H9 (cell line): ENCODE measurements at regions not wholly inside any gene's neighbourhood (a gene's known extent, or its start where the extent isn't known, plus 50 kb on each side); places are given as distances from the start of the nearest gene placed in this dataset.

Source experiments
- DNase-seq: peaks from one replicate; pipeline ENCODE4 v3.0.0-alpha.2; 2017
- H2AFZ ChIP-seq: one replicate; pipeline ENCODE4 v1.6.1; 2013; ENCODE audit warnings: mild to moderate bottlenecking, low read length, control low read depth, moderate library complexity
- H2AK5ac ChIP-seq: 2 replicates; pipeline ENCODE4 v1.6.1; 2013; ENCODE audit warnings: low read length, control low read depth, mixed read lengths; ENCODE audit not compliant: insufficient read length
- H2BK120ac ChIP-seq: one replicate; pipeline ENCODE4 v1.6.1; 2013; ENCODE audit warnings: low read depth, mild to moderate bottlenecking, low read length, control low read depth, inconsistent platforms; ENCODE audit not compliant: poor library complexity, severe bottlenecking
- H2BK12ac ChIP-seq: 2 replicates; pipeline ENCODE4 v1.6.1; 2013; ENCODE audit warnings: low read length, control low read depth, mixed read lengths, low read depth; ENCODE audit not compliant: insufficient read length
- H2BK15ac ChIP-seq: 2 replicates; pipeline ENCODE4 v1.6.1; 2013; ENCODE audit warnings: low read depth, low read length, control low read depth
- H2BK20ac ChIP-seq: one replicate; pipeline ENCODE4 v1.6.1; 2013; ENCODE audit warnings: low read depth, mild to moderate bottlenecking, low read length, control low read depth, inconsistent platforms; ENCODE audit not compliant: poor library complexity, severe bottlenecking
- H2BK5ac ChIP-seq: 2 replicates; pipeline ENCODE4 v1.6.1; 2013; ENCODE audit warnings: low read length, control low read depth, mixed read lengths; ENCODE audit not compliant: insufficient read length
- H3K14ac ChIP-seq: 2 replicates; pipeline ENCODE4 v1.6.1; 2013; ENCODE audit warnings: low read length, control low read depth; ENCODE audit not compliant: insufficient read depth
- H3K18ac ChIP-seq: 2 replicates; pipeline ENCODE4 v1.6.1; 2013; ENCODE audit warnings: low read depth, mild to moderate bottlenecking, mixed read lengths, low read length, control low read depth; ENCODE audit not compliant: insufficient read length
- H3K23ac ChIP-seq: 2 replicates; pipeline ENCODE4 v1.6.1; 2013; ENCODE audit warnings: low read length, control low read depth, mixed read lengths, low read depth; ENCODE audit not compliant: insufficient read length
- H3K23me2 ChIP-seq: 2 replicates; pipeline ENCODE4 v1.6.1; 2013; ENCODE audit warnings: low read depth, mild to moderate bottlenecking, mixed read lengths, low read length, control low read depth; ENCODE audit not compliant: insufficient read length, poor library complexity, severe bottlenecking
- H3K27ac ChIP-seq: 2 replicates; pipeline ENCODE4 v1.5.1; 2013; ENCODE audit warnings: low read length, control low read depth, mixed read lengths, low read depth; ENCODE audit not compliant: insufficient read length
- H3K27me3 ChIP-seq: 2 replicates; pipeline ENCODE4 v1.6.1; 2013; ENCODE audit warnings: low read length, control low read depth, inconsistent platforms; ENCODE audit not compliant: insufficient read depth
- H3K4ac ChIP-seq: 2 replicates; pipeline ENCODE4 v1.6.1; 2013; ENCODE audit warnings: low read depth, mild to moderate bottlenecking, control low read depth, inconsistent platforms, low read length, moderate library complexity
- H3K4me1 ChIP-seq: 2 replicates; pipeline ENCODE4 v1.6.1; 2013; ENCODE audit warnings: low read length, control low read depth, inconsistent platforms; ENCODE audit not compliant: insufficient read depth
- H3K4me2 ChIP-seq: 2 replicates; pipeline ENCODE4 v1.6.1; 2013; ENCODE audit warnings: low read length, control low read depth, mixed read lengths; ENCODE audit not compliant: insufficient read length, insufficient read depth
- H3K56ac ChIP-seq: 2 replicates; pipeline ENCODE4 v1.6.1; 2013; ENCODE audit warnings: low read depth, mild to moderate bottlenecking, mixed read lengths, low read length, control low read depth; ENCODE audit not compliant: insufficient read length
- H3K79me1 ChIP-seq: 2 replicates; pipeline ENCODE4 v1.6.1; 2013; ENCODE audit warnings: low read depth, mild to moderate bottlenecking, moderate library complexity, low read length, control low read depth, inconsistent platforms; ENCODE audit not compliant: insufficient read depth, poor library complexity, severe bottlenecking
- H3K79me2 ChIP-seq: 2 replicates; pipeline ENCODE4 v1.6.1; 2013; ENCODE audit warnings: low read length, control low read depth, inconsistent platforms; ENCODE audit not compliant: insufficient read depth
- H3K9ac ChIP-seq: 2 replicates; pipeline ENCODE4 v1.6.1; 2013; ENCODE audit warnings: low read length, control low read depth, mixed read lengths; ENCODE audit not compliant: insufficient read length; ENCODE audit errors: extremely low read depth
- H3K9me3 ChIP-seq: one replicate; pipeline ENCODE4 v1.6.1; 2013; ENCODE audit warnings: low read depth, low read length, inconsistent platforms; ENCODE audit not compliant: control insufficient read depth
- H3T11ph ChIP-seq: one replicate; pipeline ENCODE4 v1.6.1; 2013; ENCODE audit warnings: mild to moderate bottlenecking, low read length, control low read depth, inconsistent platforms
- H4K20me1 ChIP-seq: one replicate; pipeline ENCODE4 v1.6.1; 2013; ENCODE audit not compliant: control insufficient read depth, insufficient read length, insufficient read depth
- H4K5ac ChIP-seq: 2 replicates; pipeline ENCODE4 v1.6.1; 2013; ENCODE audit warnings: low read depth, mild to moderate bottlenecking, mixed read lengths, low read length, control low read depth; ENCODE audit not compliant: insufficient read length
- H4K8ac ChIP-seq: replicated peaks from 2 replicates; pipeline ENCODE4 v1.6.1; 2013; ENCODE audit warnings: low read length, control low read depth, mixed read lengths, low read depth; ENCODE audit not compliant: insufficient read length
- H4K91ac ChIP-seq: 2 replicates; pipeline ENCODE4 v1.6.1; 2013; ENCODE audit warnings: low read depth, mild to moderate bottlenecking, moderate library complexity, mixed read lengths, low read length, control low read depth; ENCODE audit not compliant: insufficient read length
- H3K27ac Mint-ChIP-seq, 3 experiments: 2 replicates in 2 of 3; 3 replicates in 1 of 3; pipeline ENCODE4 v1.8.0; 2020 to 2021; ENCODE audit warnings: mixed read lengths in 3 of 3, mild to moderate bottlenecking in 1 of 3, moderate library complexity in 1 of 3
- H3K27me3 Mint-ChIP-seq: 2 replicates; pipeline ENCODE4 v1.8.0; 2021; ENCODE audit warnings: low read depth, mild to moderate bottlenecking, moderate library complexity, mixed read lengths
- H3K36me3 Mint-ChIP-seq, 3 experiments: 2 replicates in 2 of 3; 3 replicates in 1 of 3; pipeline ENCODE4 v1.8.0; 2020 to 2021; ENCODE audit warnings: low read depth in 3 of 3, mixed read lengths in 3 of 3; ENCODE audit not compliant: insufficient read depth in 1 of 3
- H3K4me1 Mint-ChIP-seq, 2 experiments: 2 replicates each; pipeline ENCODE4 v1.8.0; 2020; ENCODE audit warnings: mixed read lengths in 2 of 2
- H3K4me3 Mint-ChIP-seq, 2 experiments: 2 replicates in 1 of 2; 3 replicates in 1 of 2; pipeline ENCODE4 v1.8.0; 2020 to 2021; ENCODE audit warnings: mild to moderate bottlenecking in 2 of 2, mixed read lengths in 2 of 2, moderate library complexity in 1 of 2
- H3K9me3 Mint-ChIP-seq, 2 experiments: 2 replicates in 1 of 2; 3 replicates in 1 of 2; pipeline ENCODE4 v1.8.0; 2020; ENCODE audit warnings: mild to moderate bottlenecking in 2 of 2, mixed read lengths in 2 of 2, moderate library complexity in 1 of 2
- TF ChIP-seq, protein P1 (sequence below): fragments of 200-600 bp; sonication (generic); conservative IDR thresholded peaks from 3 replicates; pipeline ENCODE4 v1.8.0; 2021; ENCODE audit warnings: antibody characterized with exemption, mild to moderate bottlenecking

- H3K27me3 Mint-ChIP-seq = no peaks in the 10 kb centered on the region
These were observed 391.3 kb upstream of the FOXG1 start for GRCh38 chr14:28375295-28375694.

More at GRCh38 chr14:28375295-28375694, 391.3 kb upstream of the FOXG1 start:
- H3K9me3 ChIP-seq = no peaks in the 10 kb centered on the region
- no peak overlapping the region for H3K27ac ChIP-seq
- no peak overlapping the region for H3K14ac ChIP-seq
- Mint-ChIP-seq H3K4me3 (no peak overlapping the region), H3K4me1 (no peaks in the 10 kb centered on the region), H3K36me3 (no peaks in the 10 kb centered on the region), H3K9me3 (peaks cover 0 to 9% of the 10 kb centered on the region in 2 experiments; a peak in 1 of 5 replicates), H3K27ac (peak overlapping the region in 1 of 3 experiments; percentile 50; a peak in 1 of 7 replicates)
- no peak overlapping the region for H2BK20ac ChIP-seq
- H4K20me1 ChIP-seq = no peaks in the 10 kb centered on the region
- H3K9ac ChIP-seq = no peak overlapping the region
- H2BK5ac ChIP-seq = no peak overlapping the region
- no peaks in the 10 kb centered on the region for H3K4me1 ChIP-seq
- TF ChIP-seq, protein P1, sequence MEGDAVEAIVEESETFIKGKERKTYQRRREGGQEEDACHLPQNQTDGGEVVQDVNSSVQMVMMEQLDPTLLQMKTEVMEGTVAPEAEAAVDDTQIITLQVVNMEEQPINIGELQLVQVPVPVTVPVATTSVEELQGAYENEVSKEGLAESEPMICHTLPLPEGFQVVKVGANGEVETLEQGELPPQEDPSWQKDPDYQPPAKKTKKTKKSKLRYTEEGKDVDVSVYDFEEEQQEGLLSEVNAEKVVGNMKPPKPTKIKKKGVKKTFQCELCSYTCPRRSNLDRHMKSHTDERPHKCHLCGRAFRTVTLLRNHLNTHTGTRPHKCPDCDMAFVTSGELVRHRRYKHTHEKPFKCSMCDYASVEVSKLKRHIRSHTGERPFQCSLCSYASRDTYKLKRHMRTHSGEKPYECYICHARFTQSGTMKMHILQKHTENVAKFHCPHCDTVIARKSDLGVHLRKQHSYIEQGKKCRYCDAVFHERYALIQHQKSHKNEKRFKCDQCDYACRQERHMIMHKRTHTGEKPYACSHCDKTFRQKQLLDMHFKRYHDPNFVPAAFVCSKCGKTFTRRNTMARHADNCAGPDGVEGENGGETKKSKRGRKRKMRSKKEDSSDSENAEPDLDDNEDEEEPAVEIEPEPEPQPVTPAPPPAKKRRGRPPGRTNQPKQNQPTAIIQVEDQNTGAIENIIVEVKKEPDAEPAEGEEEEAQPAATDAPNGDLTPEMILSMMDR = peak; percentile 72
- no peak overlapping the region for H4K5ac ChIP-seq
- no peaks in the 10 kb centered on the region for H3K79me2 ChIP-seq
- H3K4ac ChIP-seq = no peak overlapping the region
- H3K79me1 ChIP-seq = no peaks in the 10 kb centered on the region
- H3K18ac ChIP-seq = no peak overlapping the region
- H3K23ac ChIP-seq = no peak overlapping the region
- H3T11ph ChIP-seq = no peak overlapping the region
- H3K23me2 ChIP-seq = no peaks in the 10 kb centered on the region
- no peak overlapping the region for H4K8ac ChIP-seq
- H2BK120ac ChIP-seq = no peak overlapping the region
- no peak overlapping the region for H3K4me2 ChIP-seq
- no peak overlapping the region for H2AK5ac ChIP-seq
- DNase-seq = peak; percentile 63
- no peak overlapping the region for H4K91ac ChIP-seq
- H3K56ac ChIP-seq = no peak overlapping the region
- no peak overlapping the region for H2AFZ ChIP-seq
- no peak overlapping the region for H2BK12ac ChIP-seq
- no peak overlapping the region for H2BK15ac ChIP-seq
- H3K27me3 ChIP-seq = no peaks in the 10 kb centered on the region
